ENCODE measurements at regions not wholly inside any gene's neighbourhood (a gene's known extent, or its start where the extent isn't known, plus 50 kb on each side); places are given as distances from the start of the nearest gene placed in this dataset.

DNA sequence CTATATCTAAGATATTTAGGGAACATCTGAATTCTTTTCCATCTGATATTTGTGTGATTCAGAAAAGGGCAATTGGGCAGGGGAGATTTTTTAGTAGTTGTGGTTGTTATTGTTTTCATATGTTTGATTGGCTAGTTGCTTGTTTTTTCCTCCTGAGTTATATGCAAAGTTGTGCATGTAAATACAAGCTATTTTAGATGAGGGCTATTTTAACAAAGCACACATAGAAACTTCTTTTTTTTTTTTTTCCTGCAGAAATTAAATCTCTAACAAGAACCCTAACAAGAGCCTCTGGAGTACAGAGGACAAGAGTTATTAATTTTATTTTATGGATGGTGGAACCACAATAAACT is 559.1 kb downstream of the CETN3 start:
- Histone ChIP-seq H3K27ac (ENCODE audit: low read length) (no peak overlapping the region), H3K4me1 (ENCODE audit: low read length) (no peaks in the 10 kb centered on the region), H3K4me2 (ENCODE audit: low read depth, low read length, poor library complexity, severe bottlenecking) (no peak overlapping the region), H2AFZ (ENCODE audit: low read length) (no peak overlapping the region), H3K9ac (ENCODE audit: low read length) (no peak overlapping the region), H3K9me3 (ENCODE audit: low read length) (no peaks in the 10 kb centered on the region), H3K79me2 (ENCODE audit: low read length) (no peaks in the 10 kb centered on the region), H3K9me2 (replicated peaks; ENCODE audit: insufficient read depth, low read length) (no peaks in the 10 kb centered on the region), H3K4me3 (ENCODE audit: low read length) (no peak overlapping the region), H3K27me3 (ENCODE audit: low read length) (no peaks in the 10 kb centered on the region), H4K20me1 (ENCODE audit: insufficient read depth, low read depth, low read length) (no peaks in the 10 kb centered on the region), H3K36me3 (ENCODE audit: insufficient read depth, low read length) (no peaks in the 10 kb centered on the region)
- DNase-seq = no peak

DNA sequence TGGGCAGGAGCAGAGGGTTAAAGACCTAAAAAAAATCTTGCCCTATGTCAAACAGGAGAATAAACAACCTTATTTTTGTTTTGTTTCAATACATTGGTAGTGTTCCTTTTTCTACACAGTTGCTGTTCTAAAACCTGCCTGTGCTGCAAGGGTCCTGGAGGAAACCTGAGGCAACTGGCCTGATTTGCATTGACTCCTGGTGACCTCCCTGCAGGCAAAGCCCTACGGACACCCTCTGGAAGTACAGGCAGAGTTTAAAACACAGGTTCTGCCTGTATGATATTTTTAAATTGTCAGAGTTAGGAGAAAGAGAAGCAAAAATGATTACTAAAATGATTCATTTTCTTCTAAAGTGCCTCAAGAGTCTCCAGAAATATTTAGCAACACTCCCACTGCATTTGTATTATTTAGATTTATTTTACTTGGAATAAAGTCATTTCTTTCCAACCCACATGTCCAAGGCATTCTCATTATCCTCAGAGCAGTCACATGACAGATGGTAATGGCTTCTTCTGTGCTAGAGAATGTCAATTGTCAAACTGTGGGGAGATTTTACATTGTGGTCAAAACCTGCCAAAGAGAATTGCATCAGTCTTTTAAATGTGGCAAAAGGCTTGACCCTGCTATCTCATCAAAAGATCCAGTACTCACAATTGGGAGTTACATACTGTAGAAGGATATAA is 559.6 kb downstream of the CETN3 start:
- no peaks in the 10 kb centered on the region for H3K9me2 ChIP-seq (replicated peaks; ENCODE audit: insufficient read depth, low read length)
- no peaks in the 10 kb centered on the region for H3K36me3 ChIP-seq (ENCODE audit: insufficient read depth, low read length)
- no peaks in the 10 kb centered on the region for H3K79me2 ChIP-seq (ENCODE audit: low read length)
- no peak overlapping the region for H3K27ac ChIP-seq (ENCODE audit: low read length)
- no peaks in the 10 kb centered on the region for H3K27me3 ChIP-seq (ENCODE audit: low read length)
- no peaks in the 10 kb centered on the region for H3K4me1 ChIP-seq (ENCODE audit: low read length)
- DNase-seq = no peak
- no peak overlapping the region for H2AFZ ChIP-seq (ENCODE audit: low read length)
- no peaks in the 10 kb centered on the region for H4K20me1 ChIP-seq (ENCODE audit: insufficient read depth, low read depth, low read length)
- no peak overlapping the region for H3K4me3 ChIP-seq (ENCODE audit: low read length)
- H3K4me2 ChIP-seq (ENCODE audit: low read depth, low read length, poor library complexity, severe bottlenecking) = no peak overlapping the region
- H3K9ac ChIP-seq (ENCODE audit: low read length) = no peak overlapping the region
- no peaks in the 10 kb centered on the region for H3K9me3 ChIP-seq (ENCODE audit: low read length)

DNA sequence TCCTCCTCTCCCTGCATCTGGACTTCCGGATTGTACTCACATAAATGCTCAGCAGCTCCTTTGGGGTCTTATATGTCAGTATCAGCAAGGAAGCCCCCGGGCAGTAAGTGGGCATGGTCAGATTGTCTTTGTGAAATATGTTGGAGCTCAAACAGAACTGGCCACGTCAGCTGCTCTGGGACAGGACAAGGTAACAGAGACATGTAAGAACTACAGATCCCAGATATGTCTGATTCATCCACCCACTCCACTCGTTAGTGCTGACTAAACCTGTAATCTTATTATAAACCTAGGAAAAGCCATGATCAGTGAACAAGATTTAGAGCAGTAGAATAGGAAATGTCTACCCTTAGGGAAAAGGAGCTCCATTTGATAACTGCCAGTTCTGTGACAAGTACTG is 561.8 kb downstream of the CETN3 start:
- no peak for DNase-seq
- no peaks in the 10 kb centered on the region for H3K79me2 ChIP-seq (ENCODE audit: low read length)
- H4K20me1 ChIP-seq (ENCODE audit: insufficient read depth, low read depth, low read length) = no peaks in the 10 kb centered on the region
- H3K9ac ChIP-seq (ENCODE audit: low read length) = no peak overlapping the region
- H2AFZ ChIP-seq (ENCODE audit: low read length) = no peak overlapping the region
- H3K27ac ChIP-seq (ENCODE audit: low read length) = no peak overlapping the region
- H3K4me1 ChIP-seq (ENCODE audit: low read length) = no peaks in the 10 kb centered on the region
- no peaks in the 10 kb centered on the region for H3K36me3 ChIP-seq (ENCODE audit: insufficient read depth, low read length)
- no peaks in the 10 kb centered on the region for H3K9me2 ChIP-seq (replicated peaks; ENCODE audit: insufficient read depth, low read length)
- no peaks in the 10 kb centered on the region for H3K27me3 ChIP-seq (ENCODE audit: low read length)
- no peaks in the 10 kb centered on the region for H3K9me3 ChIP-seq (ENCODE audit: low read length)
- no peak overlapping the region for H3K4me3 ChIP-seq (ENCODE audit: low read length)
- no peak overlapping the region for H3K4me2 ChIP-seq (ENCODE audit: low read depth, low read length, poor library complexity, severe bottlenecking)

DNA sequence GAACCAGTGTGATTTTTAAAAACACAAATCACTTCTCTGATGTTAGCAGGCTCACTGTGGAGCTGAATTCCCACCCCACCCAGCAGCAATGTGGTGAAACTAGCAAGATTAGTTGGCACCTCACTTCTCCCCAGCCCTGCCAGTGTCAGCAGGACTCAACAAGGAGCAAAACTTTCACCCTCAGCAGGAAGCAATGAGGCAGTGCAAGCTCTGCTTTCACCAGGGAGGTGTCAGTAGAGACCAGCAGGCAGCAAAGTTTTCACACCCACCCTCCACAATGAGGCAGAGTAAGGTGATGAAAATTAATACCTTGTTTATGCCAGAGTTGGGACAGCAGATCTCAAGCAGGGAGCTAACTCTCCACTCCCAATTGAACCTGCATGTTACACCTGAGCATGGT is 565.0 kb downstream of the CETN3 start:
- Histone ChIP-seq H3K79me2 (ENCODE audit: low read length) (no peaks in the 10 kb centered on the region), H3K27ac (ENCODE audit: low read length) (no peak overlapping the region), H3K9ac (ENCODE audit: low read length) (no peak overlapping the region), H3K4me1 (ENCODE audit: low read length) (no peaks in the 10 kb centered on the region), H2AFZ (ENCODE audit: low read length) (no peak overlapping the region), H3K27me3 (ENCODE audit: low read length) (no peaks in the 10 kb centered on the region), H4K20me1 (ENCODE audit: insufficient read depth, low read depth, low read length) (no peaks in the 10 kb centered on the region), H3K36me3 (ENCODE audit: insufficient read depth, low read length) (no peaks in the 10 kb centered on the region), H3K4me3 (ENCODE audit: low read length) (no peak overlapping the region), H3K4me2 (ENCODE audit: low read depth, low read length, poor library complexity, severe bottlenecking) (no peak overlapping the region), H3K9me2 (replicated peaks; ENCODE audit: insufficient read depth, low read length) (no peaks in the 10 kb centered on the region), H3K9me3 (ENCODE audit: low read length) (no peaks in the 10 kb centered on the region)
- no peak for DNase-seq

DNA sequence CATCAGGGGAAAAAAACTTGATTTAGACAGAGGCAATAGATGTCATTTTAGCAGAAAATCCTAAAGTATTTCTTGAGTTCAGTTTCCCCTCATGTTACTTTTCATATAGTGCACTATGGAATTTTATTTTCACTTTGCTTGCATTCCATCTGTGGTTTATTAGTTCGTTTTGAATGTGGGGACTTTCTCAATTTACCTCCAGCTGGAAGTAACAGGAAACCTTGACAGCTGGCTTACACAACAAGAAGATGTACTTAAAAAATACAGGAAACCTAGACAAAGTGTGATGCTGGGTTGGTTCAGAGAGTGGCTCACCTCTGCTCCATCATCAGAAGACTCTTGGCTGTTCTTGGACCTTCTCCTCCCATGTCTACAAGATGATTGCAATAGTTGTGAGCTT is 567.0 kb downstream of the CETN3 start:
- no peak for DNase-seq
- H4K20me1 ChIP-seq (ENCODE audit: insufficient read depth, low read depth, low read length) = no peaks in the 10 kb centered on the region
- H3K27ac ChIP-seq (ENCODE audit: low read length) = no peak overlapping the region
- H3K4me2 ChIP-seq (ENCODE audit: low read depth, low read length, poor library complexity, severe bottlenecking) = no peak overlapping the region
- H3K27me3 ChIP-seq (ENCODE audit: low read length) = no peaks in the 10 kb centered on the region
- H2AFZ ChIP-seq (ENCODE audit: low read length) = no peak overlapping the region
- no peaks in the 10 kb centered on the region for H3K9me2 ChIP-seq (replicated peaks; ENCODE audit: insufficient read depth, low read length)
- H3K36me3 ChIP-seq (ENCODE audit: insufficient read depth, low read length) = no peaks in the 10 kb centered on the region
- no peak overlapping the region for H3K4me3 ChIP-seq (ENCODE audit: low read length)
- H3K4me1 ChIP-seq (ENCODE audit: low read length) = no peaks in the 10 kb centered on the region
- H3K9me3 ChIP-seq (ENCODE audit: low read length) = no peaks in the 10 kb centered on the region
- no peak overlapping the region for H3K9ac ChIP-seq (ENCODE audit: low read length)
- no peaks in the 10 kb centered on the region for H3K79me2 ChIP-seq (ENCODE audit: low read length)

DNA sequence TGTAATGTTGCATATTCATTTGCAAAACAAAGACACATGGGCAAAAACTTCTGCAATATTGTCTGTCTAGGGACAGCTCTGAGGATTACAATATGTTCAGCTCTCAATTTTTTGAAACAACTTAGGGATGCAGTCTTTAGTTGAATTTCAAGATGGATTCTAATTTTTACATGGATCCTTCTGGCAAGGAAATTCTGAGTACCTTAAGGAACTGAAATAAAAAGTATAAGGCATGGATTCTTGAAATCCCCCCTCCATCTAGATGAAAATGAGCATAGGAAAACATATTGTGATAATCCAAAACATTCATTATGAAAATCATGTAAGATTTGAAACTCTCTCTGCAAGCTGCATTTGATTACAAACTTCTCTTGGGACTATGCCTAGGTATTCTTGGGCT is 568.6 kb downstream of the CETN3 start:
- no peaks in the 10 kb centered on the region for H3K9me2 ChIP-seq (replicated peaks; ENCODE audit: insufficient read depth, low read length)
- H3K4me1 ChIP-seq (ENCODE audit: low read length) = no peaks in the 10 kb centered on the region
- no peak for DNase-seq
- H2AFZ ChIP-seq (ENCODE audit: low read length) = no peak overlapping the region
- no peak overlapping the region for H3K4me3 ChIP-seq (ENCODE audit: low read length)
- H3K36me3 ChIP-seq (ENCODE audit: insufficient read depth, low read length) = no peaks in the 10 kb centered on the region
- H3K27ac ChIP-seq (ENCODE audit: low read length) = no peak overlapping the region
- no peaks in the 10 kb centered on the region for H3K27me3 ChIP-seq (ENCODE audit: low read length)
- H3K9ac ChIP-seq (ENCODE audit: low read length) = no peak overlapping the region
- no peaks in the 10 kb centered on the region for H3K9me3 ChIP-seq (ENCODE audit: low read length)
- no peak overlapping the region for H3K4me2 ChIP-seq (ENCODE audit: low read depth, low read length, poor library complexity, severe bottlenecking)
- no peaks in the 10 kb centered on the region for H3K79me2 ChIP-seq (ENCODE audit: low read length)
- H4K20me1 ChIP-seq (ENCODE audit: insufficient read depth, low read depth, low read length) = no peaks in the 10 kb centered on the region

DNA sequence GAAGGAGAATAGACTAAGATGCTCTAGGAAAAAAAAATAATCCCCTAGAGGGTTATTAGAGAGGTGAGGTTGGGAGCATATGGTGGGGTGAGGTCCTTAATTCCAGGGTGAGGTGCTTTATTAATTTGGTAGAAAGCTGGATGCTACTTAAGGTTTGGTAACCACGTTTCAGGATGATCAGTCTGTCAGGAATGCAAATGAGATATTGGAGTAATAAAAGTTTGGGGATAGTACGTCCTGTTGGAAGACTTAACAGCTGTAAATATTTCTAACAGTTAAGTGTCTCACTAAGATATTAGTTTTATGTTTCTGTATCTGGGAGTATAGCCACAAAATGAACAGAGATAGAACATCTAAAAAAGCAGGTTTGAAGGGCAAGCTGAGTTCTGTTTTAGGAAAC is 578.9 kb downstream of the CETN3 start:
- no peaks in the 10 kb centered on the region for H3K36me3 ChIP-seq (ENCODE audit: insufficient read depth, low read length)
- H3K27ac ChIP-seq (ENCODE audit: low read length) = no peak overlapping the region
- no peaks in the 10 kb centered on the region for H3K9me3 ChIP-seq (ENCODE audit: low read length)
- no peak overlapping the region for H3K9ac ChIP-seq (ENCODE audit: low read length)
- no peaks in the 10 kb centered on the region for H3K4me1 ChIP-seq (ENCODE audit: low read length)
- no peaks in the 10 kb centered on the region for H4K20me1 ChIP-seq (ENCODE audit: insufficient read depth, low read depth, low read length)
- no peaks in the 10 kb centered on the region for H3K9me2 ChIP-seq (replicated peaks; ENCODE audit: insufficient read depth, low read length)
- H3K79me2 ChIP-seq (ENCODE audit: low read length) = no peaks in the 10 kb centered on the region
- H2AFZ ChIP-seq (ENCODE audit: low read length) = no peak overlapping the region
- DNase-seq = no peak
- no peak overlapping the region for H3K4me2 ChIP-seq (ENCODE audit: low read depth, low read length, poor library complexity, severe bottlenecking)
- H3K27me3 ChIP-seq (ENCODE audit: low read length) = no peaks in the 10 kb centered on the region; the same call in 1 of the 2 replicates
- H3K4me3 ChIP-seq (ENCODE audit: low read length) = no peak overlapping the region

DNA sequence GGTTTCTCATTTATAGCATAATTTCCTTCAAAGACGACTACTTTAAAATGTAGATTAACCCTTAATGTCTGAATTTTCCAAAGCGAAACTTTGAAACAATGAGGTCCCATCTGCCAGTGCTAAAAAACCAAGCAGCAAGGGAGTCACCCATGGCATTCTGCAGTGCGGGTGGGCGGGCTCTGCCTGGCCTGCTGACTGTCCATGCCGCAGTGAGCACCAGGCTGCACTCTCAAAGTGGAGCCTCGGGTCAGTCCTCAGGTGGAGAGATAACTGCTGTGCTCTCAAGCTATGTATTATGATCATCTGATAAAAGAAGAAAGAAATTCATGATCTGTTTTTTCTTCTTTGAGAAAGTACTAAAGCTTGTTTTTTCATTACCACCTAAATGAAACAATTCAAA is 581.6 kb downstream of the CETN3 start:
- Histone ChIP-seq H2AFZ (ENCODE audit: low read length) (no peak overlapping the region), H3K4me2 (ENCODE audit: low read depth, low read length, poor library complexity, severe bottlenecking) (no peak overlapping the region), H3K9me2 (replicated peaks; ENCODE audit: insufficient read depth, low read length) (no peaks in the 10 kb centered on the region), H3K9ac (ENCODE audit: low read length) (no peak overlapping the region), H3K4me1 (ENCODE audit: low read length) (no peaks in the 10 kb centered on the region), H3K36me3 (ENCODE audit: insufficient read depth, low read length) (no peaks in the 10 kb centered on the region), H3K27me3 (ENCODE audit: low read length) (no peaks in the 10 kb centered on the region; the same call in 1 of the 2 replicates), H3K9me3 (ENCODE audit: low read length) (no peaks in the 10 kb centered on the region), H3K4me3 (ENCODE audit: low read length) (no peak overlapping the region), H3K79me2 (ENCODE audit: low read length) (no peaks in the 10 kb centered on the region), H3K27ac (ENCODE audit: low read length) (no peak overlapping the region), H4K20me1 (ENCODE audit: insufficient read depth, low read depth, low read length) (no peaks in the 10 kb centered on the region)
- no peak for DNase-seq

DNA sequence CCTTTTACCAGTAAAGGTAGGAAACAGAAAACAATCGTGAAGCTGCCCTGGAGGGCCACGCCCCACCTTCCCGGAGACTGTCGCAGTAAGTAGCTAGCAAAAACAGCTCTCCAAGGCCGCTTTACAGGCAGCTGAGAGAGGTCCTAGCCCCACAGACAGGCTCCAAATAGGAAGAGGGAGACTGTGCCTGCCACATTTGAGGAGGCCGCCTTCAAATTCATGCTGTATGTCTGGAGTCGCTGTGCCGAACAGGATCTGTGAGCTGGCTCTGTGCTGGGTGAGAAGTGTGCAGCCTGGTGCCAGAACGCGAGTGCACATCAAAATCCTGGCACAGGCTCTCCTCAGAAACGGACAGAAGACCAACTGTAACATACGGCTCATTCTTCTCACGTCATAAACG is 582.2 kb downstream of the CETN3 start:
- H2AFZ ChIP-seq (ENCODE audit: low read length) = no peak overlapping the region
- H3K4me2 ChIP-seq (ENCODE audit: low read depth, low read length, poor library complexity, severe bottlenecking) = no peak overlapping the region
- H3K4me1 ChIP-seq (ENCODE audit: low read length) = no peaks in the 10 kb centered on the region
- no peaks in the 10 kb centered on the region; the same call in 1 of the 2 replicates for H3K27me3 ChIP-seq (ENCODE audit: low read length)
- no peaks in the 10 kb centered on the region for H3K36me3 ChIP-seq (ENCODE audit: insufficient read depth, low read length)
- no peak for DNase-seq
- H3K79me2 ChIP-seq (ENCODE audit: low read length) = no peaks in the 10 kb centered on the region
- H3K9me3 ChIP-seq (ENCODE audit: low read length) = no peaks in the 10 kb centered on the region
- H3K4me3 ChIP-seq (ENCODE audit: low read length) = no peak overlapping the region
- no peak overlapping the region for H3K9ac ChIP-seq (ENCODE audit: low read length)
- H3K9me2 ChIP-seq (replicated peaks; ENCODE audit: insufficient read depth, low read length) = no peaks in the 10 kb centered on the region
- no peaks in the 10 kb centered on the region for H4K20me1 ChIP-seq (ENCODE audit: insufficient read depth, low read depth, low read length)
- no peak overlapping the region for H3K27ac ChIP-seq (ENCODE audit: low read length)

Measured in Karpas-422 (cell line).